ENCODE measurements at regions not wholly inside any gene's neighbourhood (a gene's known extent, or its start where the extent isn't known, plus 50 kb on each side); places are given as distances from the start of the nearest gene placed in this dataset.

- TF ChIP-seq CTCF (IDR thresholded peaks at IDR 0.05; ENCODE audit: poor library complexity, severe bottlenecking) (no peak), EP300 (conservative IDR thresholded peaks at IDR 0.05; ENCODE audit: poor library complexity, severe bottlenecking) (no peak), POLR2AphosphoS5 (IDR thresholded peaks at IDR 0.05) (no peak), EZH2 (IDR thresholded peaks at IDR 0.05; ENCODE audit: borderline replicate concordance, insufficient read depth, low read length, poor library complexity, severe bottlenecking) (no peak), TAF1 (IDR thresholded peaks at IDR 0.05; ENCODE audit: low read depth) (no peak), RAD21 (conservative IDR thresholded peaks at IDR 0.05) (no peak), REST (IDR thresholded peaks at IDR 0.05; ENCODE audit: borderline replicate concordance) (no peak), MXI1 (conservative IDR thresholded peaks at IDR 0.05; ENCODE audit: poor library complexity, severe bottlenecking) (no peak), SMC3 (conservative IDR thresholded peaks at IDR 0.05; ENCODE audit: poor library complexity) (no peak)
Observed at GRCh38 chr13:107994137-107994536, 221.2 kb downstream of the LIG4 start.

Data from neural cell (in vitro differentiated cells).